ENCODE measurements at regions not wholly inside any gene's neighbourhood (a gene's known extent, or its start where the extent isn't known, plus 50 kb on each side); places are given as distances from the start of the nearest gene placed in this dataset.

GRCh38 chr6:6412221-6412620 is 91.8 kb upstream of the F13A1 start:
- H3K27me3 Mint-ChIP-seq (ENCODE audit: insufficient read depth) = no peaks in the 10 kb centered on the region; the same call in 1 of the 2 replicates
- no peak for DNase-seq
- H3K4me1 Mint-ChIP-seq (ENCODE audit: low read depth) = no peaks in the 10 kb centered on the region
- TF ChIP-seq CTCF (IDR thresholded peaks at IDR 0.05) = no peak
- H3K9me3 Mint-ChIP-seq = peaks cover 42% of the 10 kb centered on the region
- no peak overlapping the region for H3K4me3 Mint-ChIP-seq
- no peak overlapping the region for H3K27ac Mint-ChIP-seq
- H3K36me3 Mint-ChIP-seq (ENCODE audit: low read depth) = peaks cover 9% of the 10 kb centered on the region; the same call in 1 of the 2 replicates

- Mint-ChIP-seq H3K36me3 (ENCODE audit: low read depth) (peaks cover 9% of the 10 kb centered on the region; the same call in 1 of the 2 replicates), H3K4me3 (no peak overlapping the region), H3K27ac (no peak overlapping the region), H3K9me3 (peaks cover 46% of the 10 kb centered on the region), H3K4me1 (ENCODE audit: low read depth) (no peaks in the 10 kb centered on the region), H3K27me3 (ENCODE audit: insufficient read depth) (no peaks in the 10 kb centered on the region; the same call in 1 of the 2 replicates)
- no peak for TF ChIP-seq CTCF (IDR thresholded peaks at IDR 0.05)
- no peak for DNase-seq
These were observed 92.2 kb upstream of the F13A1 start for GRCh38 chr6:6412700-6413099.

GRCh38 chr6:6414931-6415330 is 94.5 kb upstream of the F13A1 start:
- Mint-ChIP-seq H3K27me3 (ENCODE audit: insufficient read depth) (no peaks in the 10 kb centered on the region; the same call in 1 of the 2 replicates), H3K4me1 (ENCODE audit: low read depth) (no peaks in the 10 kb centered on the region), H3K9me3 (peaks cover 49% of the 10 kb centered on the region), H3K27ac (no peak overlapping the region), H3K36me3 (ENCODE audit: low read depth) (peaks cover 9% of the 10 kb centered on the region; the same call in 1 of the 2 replicates), H3K4me3 (no peak overlapping the region)
- no peak for DNase-seq
- TF ChIP-seq CTCF (IDR thresholded peaks at IDR 0.05) = no peak

- Mint-ChIP-seq H3K4me3 (no peak overlapping the region), H3K27me3 (ENCODE audit: insufficient read depth) (no peaks in the 10 kb centered on the region), H3K4me1 (ENCODE audit: low read depth) (no peaks in the 10 kb centered on the region), H3K9me3 (peaks cover 56% of the 10 kb centered on the region), H3K27ac (no peak overlapping the region), H3K36me3 (ENCODE audit: low read depth) (peaks cover 4% of the 10 kb centered on the region; the same call in 1 of the 2 replicates)
- TF ChIP-seq CTCF (IDR thresholded peaks at IDR 0.05) = no peak
- no peak for DNase-seq
These were observed 97.0 kb upstream of the F13A1 start for GRCh38 chr6:6417475-6417874.

- Mint-ChIP-seq H3K27ac (no peak overlapping the region), H3K27me3 (ENCODE audit: insufficient read depth) (no peaks in the 10 kb centered on the region), H3K9me3 (peaks cover 66% of the 10 kb centered on the region), H3K4me1 (ENCODE audit: low read depth) (no peaks in the 10 kb centered on the region), H3K36me3 (ENCODE audit: low read depth) (peaks cover 9% of the 10 kb centered on the region), H3K4me3 (no peak overlapping the region)
- no peak for DNase-seq
- TF ChIP-seq CTCF (IDR thresholded peaks at IDR 0.05) = no peak
These were observed 98.0 kb upstream of the F13A1 start for GRCh38 chr6:6418421-6418820.

GRCh38 chr6:6420107-6420506 is 99.6 kb upstream of the F13A1 start:
- Mint-ChIP-seq H3K27me3 (ENCODE audit: insufficient read depth) (no peaks in the 10 kb centered on the region), H3K9me3 (peaks cover 83% of the 10 kb centered on the region), H3K36me3 (ENCODE audit: low read depth) (peaks cover 9% of the 10 kb centered on the region), H3K4me1 (ENCODE audit: low read depth) (no peaks in the 10 kb centered on the region), H3K4me3 (no peak overlapping the region), H3K27ac (no peak overlapping the region)
- no peak for TF ChIP-seq CTCF (IDR thresholded peaks at IDR 0.05)
- DNase-seq = no peak

Data from HFFc6 (cell line).